Uterus (tissue), 3 donors: ENCODE measurements at regions not wholly inside any gene's neighbourhood (a gene's known extent, or its start where the extent isn't known, plus 50 kb on each side); places are given as distances from the start of the nearest gene placed in this dataset.
"Not testable (repeated sequence)": the region's sequence is repeated elsewhere in the genome, so short reads cannot be mapped to it uniquely, and the experiment has no call there.

Experiments used
- DNase-seq, 2 donors: peaks; one replicate each; pipeline ENCODE4 v3.0.0-alpha.2; 2019 to 2020
- H3K27ac ChIP-seq, 2 donors: fragments of 200-600 bp; sonication (generic); 1 replicate in 1 of 2; 2 replicates in 1 of 2; pipeline ENCODE4 v1.5.1; 2016 to 2018
- H3K27me3 ChIP-seq, 2 donors: fragments of 200-600 bp; sonication (generic); one replicate each; pipeline ENCODE4 v1.5.1; 2018 to 2019; ENCODE audit warnings: control low read depth in 1 of 2
- H3K36me3 ChIP-seq, 2 donors: fragments of 200-600 bp; sonication (generic); one replicate each; pipeline ENCODE4 v1.5.1; 2019; ENCODE audit warnings: control low read depth in 1 of 2
- H3K4me1 ChIP-seq, 2 donors: fragments of 200-600 bp; sonication (generic); one replicate each; pipeline ENCODE4 v1.5.1; 2018 to 2019; ENCODE audit warnings: control low read depth in 1 of 2
- H3K4me3 ChIP-seq, 2 donors: fragments of 200-600 bp; sonication (generic); 1 replicate in 1 of 2; 2 replicates in 1 of 2; pipeline ENCODE4 v1.5.1; 2018 to 2019; ENCODE audit warnings: mild to moderate bottlenecking in 1 of 2
- H3K9me3 ChIP-seq, 2 donors: fragments of 200-600 bp; sonication (generic); one replicate each; pipeline ENCODE4 v1.5.1; 2019; ENCODE audit warnings: control low read depth in 1 of 2
- POLR2A ChIP-seq, 2 donors: fragments of 450-650 bp; IDR thresholded peaks; one replicate each; pipeline ENCODE4 v1.6.1; 2016; ENCODE audit warnings: antibody characterized with exemption in 2 of 2, mild to moderate bottlenecking in 1 of 2, moderate library complexity in 1 of 2
- intact Hi-C: fragments of 100-400 bp; cut with DNase I; formaldehyde crosslinking; loops from one replicate; pipeline ENCODE4 v1.15.1; 2023; ENCODE audit warnings: low total_unique reads
- TF ChIP-seq, protein P1 (sequence below), 4 experiments: fragments of 200-600 bp in 2 of 4; fragments of 450-650 bp in 2 of 4; sonication (generic) in 2 of 4; IDR thresholded peaks; one replicate each; pipeline ENCODE4 v1.5.1; 2016 to 2019; ENCODE audit warnings: antibody characterized with exemption in 4 of 4, mild to moderate bottlenecking in 2 of 4, moderate library complexity in 1 of 4
- donor health status: DM: yes; HTN: yes; CAD: no.

DNA sequence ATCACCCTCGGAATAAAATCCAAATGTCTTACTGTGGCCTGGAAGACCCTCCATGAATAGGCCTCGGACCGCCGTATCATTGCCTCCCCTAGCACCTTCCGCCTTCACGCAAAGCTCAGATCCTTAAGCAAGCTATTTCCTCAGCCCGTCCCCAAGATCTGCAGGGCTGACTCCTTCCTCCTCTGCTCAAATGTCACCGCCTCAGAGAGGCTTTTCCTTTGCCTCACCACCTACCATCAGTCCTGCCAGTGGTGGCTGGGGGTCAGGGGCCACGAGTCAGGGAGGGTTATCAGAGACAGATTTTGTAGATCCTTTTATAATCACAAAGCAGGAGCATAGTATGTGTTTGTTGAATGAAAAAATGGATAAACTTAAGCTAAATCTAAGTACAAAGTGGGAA lies 74.4 kb upstream of the KIF2A start:
- intact Hi-C loops = no loop called here

DNA sequence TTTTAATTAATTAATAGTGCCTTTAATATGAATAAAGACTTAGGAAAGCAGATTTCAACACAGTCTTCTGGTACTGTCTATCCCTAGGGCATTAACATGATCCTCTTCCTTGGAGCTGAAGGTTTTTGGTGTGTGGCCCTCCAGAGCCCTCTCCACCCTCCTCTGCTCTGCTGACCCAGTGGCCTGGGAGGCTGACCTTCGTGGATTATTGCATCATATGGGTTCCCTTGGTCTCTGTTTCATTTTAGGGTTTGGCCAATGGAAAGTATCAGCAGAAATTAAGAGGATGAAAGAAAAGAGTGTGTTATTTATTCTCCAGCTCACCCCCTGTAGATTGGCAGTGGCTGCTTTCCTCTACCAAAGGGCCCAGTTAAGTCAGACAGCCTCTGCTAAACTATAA lies 73.8 kb upstream of the KIF2A start:
- H3K27ac ChIP-seq, H3K4me3 ChIP-seq, H3K36me3 ChIP-seq, DNase-seq, H3K4me1 ChIP-seq, intact Hi-C loops, H3K9me3 ChIP-seq, H3K27me3 ChIP-seq: not testable (repeated sequence)

More for the DNA sequence above, 74.4 kb upstream of the KIF2A start:
- no peak for DNase-seq
- H3K27ac ChIP-seq = no peak overlapping the region
- TF ChIP-seq, protein P1, sequence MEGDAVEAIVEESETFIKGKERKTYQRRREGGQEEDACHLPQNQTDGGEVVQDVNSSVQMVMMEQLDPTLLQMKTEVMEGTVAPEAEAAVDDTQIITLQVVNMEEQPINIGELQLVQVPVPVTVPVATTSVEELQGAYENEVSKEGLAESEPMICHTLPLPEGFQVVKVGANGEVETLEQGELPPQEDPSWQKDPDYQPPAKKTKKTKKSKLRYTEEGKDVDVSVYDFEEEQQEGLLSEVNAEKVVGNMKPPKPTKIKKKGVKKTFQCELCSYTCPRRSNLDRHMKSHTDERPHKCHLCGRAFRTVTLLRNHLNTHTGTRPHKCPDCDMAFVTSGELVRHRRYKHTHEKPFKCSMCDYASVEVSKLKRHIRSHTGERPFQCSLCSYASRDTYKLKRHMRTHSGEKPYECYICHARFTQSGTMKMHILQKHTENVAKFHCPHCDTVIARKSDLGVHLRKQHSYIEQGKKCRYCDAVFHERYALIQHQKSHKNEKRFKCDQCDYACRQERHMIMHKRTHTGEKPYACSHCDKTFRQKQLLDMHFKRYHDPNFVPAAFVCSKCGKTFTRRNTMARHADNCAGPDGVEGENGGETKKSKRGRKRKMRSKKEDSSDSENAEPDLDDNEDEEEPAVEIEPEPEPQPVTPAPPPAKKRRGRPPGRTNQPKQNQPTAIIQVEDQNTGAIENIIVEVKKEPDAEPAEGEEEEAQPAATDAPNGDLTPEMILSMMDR (IDR thresholded peaks at IDR 0.05) = no peak
- TF ChIP-seq POLR2A (IDR thresholded peaks at IDR 0.05) = no peak
- H3K4me1 ChIP-seq = no peaks in the 10 kb centered on the region
- H3K27me3 ChIP-seq = no peaks in the 10 kb centered on the region
- no peaks in the 10 kb centered on the region for H3K36me3 ChIP-seq
- H3K9me3 ChIP-seq = no peaks in the 10 kb centered on the region
- H3K4me3 ChIP-seq = no peak overlapping the region

DNA sequence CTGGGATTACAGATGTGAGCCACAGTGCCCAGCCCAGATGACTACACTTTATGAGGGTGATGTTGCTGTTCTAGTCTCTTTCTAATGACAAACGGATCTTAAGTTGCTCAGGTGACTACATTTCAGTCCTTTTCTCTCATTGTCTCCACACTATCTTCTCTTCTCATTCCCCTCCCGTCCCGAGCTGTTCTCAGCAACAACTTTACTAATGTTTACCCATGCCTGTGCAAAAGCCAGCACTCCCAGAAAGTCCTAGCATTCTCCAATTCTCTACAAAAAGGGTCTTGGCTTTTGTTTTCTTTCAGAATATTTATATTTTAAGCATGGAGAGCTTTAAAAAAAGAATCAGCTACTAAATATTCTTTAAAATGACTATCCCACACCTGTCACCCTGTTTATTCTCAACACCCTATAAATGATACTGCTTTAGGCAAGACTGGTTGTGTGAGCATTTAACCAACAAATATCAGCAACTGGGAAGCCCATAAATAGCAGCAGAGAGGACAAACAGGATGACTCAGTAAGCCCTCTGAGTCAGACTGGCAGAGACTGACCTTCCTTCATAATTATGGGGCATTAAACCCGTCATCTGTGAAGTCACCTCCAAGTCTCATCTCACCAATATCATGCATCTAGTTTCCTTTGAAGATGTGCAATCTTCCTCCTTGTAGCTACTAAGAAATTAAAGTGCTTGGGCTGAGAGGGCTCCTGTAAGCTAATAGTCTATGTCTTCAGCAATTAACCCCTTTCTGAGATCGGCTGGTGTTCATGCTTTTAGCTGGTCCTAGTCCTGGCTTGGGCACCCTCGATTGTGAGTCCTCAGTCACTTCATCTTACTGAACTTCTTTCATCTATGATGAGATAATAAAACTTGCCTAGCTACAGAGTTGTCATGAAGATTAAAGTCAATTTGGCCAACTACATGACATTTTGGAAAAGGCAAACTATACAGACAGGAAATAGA lies 72.6 kb upstream of the KIF2A start:
- H3K27ac ChIP-seq, intact Hi-C loops: not testable (repeated sequence)

DNA sequence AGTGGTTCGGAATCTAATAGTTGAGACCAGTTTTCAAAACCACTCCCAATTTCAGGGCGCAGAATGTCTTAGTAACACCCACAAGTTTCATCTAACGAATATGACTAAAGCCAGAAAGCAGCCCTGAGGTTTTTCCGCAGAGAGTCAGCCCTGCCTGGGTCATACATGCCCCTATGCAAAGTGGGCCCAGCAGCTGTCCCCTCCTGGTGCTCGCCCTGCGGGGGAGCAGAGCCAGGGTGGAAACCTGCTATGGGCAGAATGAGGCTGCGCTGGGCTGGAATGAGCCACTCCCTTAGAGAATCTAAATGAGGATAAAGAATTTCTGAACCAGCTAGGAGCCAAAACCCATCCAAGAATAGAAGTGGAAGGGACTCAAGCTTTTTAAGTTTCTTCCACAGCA lies 69.4 kb upstream of the KIF2A start:
- H3K36me3 ChIP-seq, H3K27ac ChIP-seq, intact Hi-C loops, H3K9me3 ChIP-seq, H3K27me3 ChIP-seq, H3K4me1 ChIP-seq, H3K4me3 ChIP-seq, DNase-seq: not testable (repeated sequence)

More for the DNA sequence above, 72.6 kb upstream of the KIF2A start:
- H3K4me3 ChIP-seq, H3K36me3 ChIP-seq, H3K27me3 ChIP-seq, H3K9me3 ChIP-seq, H3K4me1 ChIP-seq, DNase-seq: not testable (repeated sequence)

DNA sequence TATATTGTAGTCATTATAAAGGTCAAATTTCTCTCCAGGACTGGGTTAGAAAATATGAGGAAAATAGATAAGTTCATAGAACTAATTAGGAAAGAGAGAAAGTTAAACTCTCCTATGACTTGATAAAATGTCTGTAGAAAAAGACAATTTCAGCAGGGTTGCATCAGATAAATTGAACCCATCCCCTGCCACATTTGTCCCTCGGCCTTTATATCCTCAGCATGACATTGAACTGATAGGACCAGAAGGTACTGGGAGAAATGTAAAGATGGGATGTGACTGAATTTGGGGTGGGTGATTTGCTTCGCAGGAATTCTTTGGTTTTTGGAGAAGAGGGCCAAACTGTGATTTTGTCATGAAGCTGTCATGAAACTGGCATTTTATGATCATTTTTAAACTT lies 68.1 kb upstream of the KIF2A start:
- H3K36me3 ChIP-seq, H3K9me3 ChIP-seq, H3K27ac ChIP-seq, H3K27me3 ChIP-seq, intact Hi-C loops, DNase-seq, H3K4me1 ChIP-seq, H3K4me3 ChIP-seq: not testable (repeated sequence)

DNA sequence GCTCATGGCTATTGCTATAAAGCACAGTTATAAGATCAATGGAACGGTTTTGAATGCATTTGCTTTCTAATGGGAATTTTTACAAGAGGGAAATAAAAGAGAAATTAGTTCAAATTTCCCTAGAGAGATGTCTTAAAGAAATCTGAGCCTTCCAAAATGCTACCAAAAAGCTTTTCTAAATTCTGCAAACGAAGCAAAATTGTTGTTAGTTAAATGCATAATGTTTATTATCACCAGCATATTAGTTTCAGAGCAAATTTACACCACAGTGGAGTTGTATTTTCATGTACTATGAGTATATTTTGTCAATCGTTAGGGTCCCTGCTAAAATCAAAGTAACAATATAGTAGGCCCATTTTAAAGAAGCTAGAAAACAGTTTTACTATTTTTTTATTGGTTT lies 67.4 kb upstream of the KIF2A start:
- H3K9me3 ChIP-seq, DNase-seq, H3K27ac ChIP-seq, H3K4me3 ChIP-seq, H3K36me3 ChIP-seq, H3K27me3 ChIP-seq, H3K4me1 ChIP-seq, intact Hi-C loops: not testable (repeated sequence)

DNA sequence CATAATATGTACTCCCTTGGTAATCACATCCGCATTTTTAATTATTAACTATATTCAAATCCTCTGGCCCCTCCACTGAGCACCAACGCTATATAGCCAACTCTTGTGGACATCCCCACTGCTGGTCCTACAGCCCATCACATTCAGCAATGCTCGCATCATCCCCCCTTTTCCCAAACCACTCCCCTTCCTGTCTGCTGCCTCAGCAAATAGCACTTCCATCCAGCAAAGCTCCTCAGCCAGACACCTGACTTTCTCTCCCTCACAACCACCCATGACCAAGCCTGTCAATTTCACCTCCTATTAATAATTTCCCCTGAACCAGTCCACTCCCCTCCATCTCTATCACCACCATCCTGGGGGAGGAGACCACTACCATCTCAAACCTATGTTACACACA lies 65.5 kb upstream of the KIF2A start:
- H3K4me3 ChIP-seq, H3K27me3 ChIP-seq, DNase-seq, H3K4me1 ChIP-seq, intact Hi-C loops, H3K27ac ChIP-seq, H3K9me3 ChIP-seq, H3K36me3 ChIP-seq: not testable (repeated sequence)

DNA sequence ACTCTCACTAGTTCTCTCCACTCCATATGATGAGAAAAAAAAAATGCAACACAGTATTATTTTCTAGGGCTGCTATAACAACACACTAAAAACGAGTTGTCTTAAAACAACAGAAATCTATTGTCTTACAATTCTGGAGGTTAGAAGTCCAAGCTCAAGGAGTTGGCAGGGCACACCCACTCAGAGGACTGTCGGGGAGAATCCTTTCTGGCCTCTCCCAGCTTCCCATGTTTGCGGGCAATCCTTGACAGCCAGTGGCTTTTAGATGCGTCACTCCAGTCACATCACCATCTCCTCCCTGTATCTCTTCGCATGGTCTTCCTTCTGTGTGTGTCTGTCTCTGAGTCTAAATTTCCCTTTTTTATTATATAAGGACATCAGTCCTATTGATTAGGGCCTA lies 64.0 kb upstream of the KIF2A start:
- H3K36me3 ChIP-seq, intact Hi-C loops: not testable (repeated sequence)

DNA sequence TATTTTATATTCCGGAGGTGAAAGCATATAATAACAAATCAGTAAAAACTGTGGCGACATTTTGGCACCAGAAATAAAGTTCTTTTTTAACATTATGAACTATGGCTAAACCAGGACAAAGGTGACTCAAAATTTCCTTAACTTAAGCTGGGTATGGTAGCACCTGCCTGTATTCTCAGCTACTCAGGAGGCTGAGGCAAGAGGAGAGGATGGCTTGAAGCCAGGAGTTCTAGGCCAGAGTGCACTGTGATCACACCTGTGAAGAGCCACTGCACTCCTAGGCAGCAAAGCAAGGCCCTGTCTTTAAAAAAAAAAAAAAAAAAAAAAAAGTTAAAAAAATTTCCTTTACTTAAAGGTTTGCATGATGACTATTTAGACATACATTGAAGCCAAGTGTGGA lies 63.0 kb upstream of the KIF2A start:
- intact Hi-C loops, H3K4me3 ChIP-seq, DNase-seq, H3K36me3 ChIP-seq, H3K9me3 ChIP-seq, H3K27ac ChIP-seq, H3K4me1 ChIP-seq, H3K27me3 ChIP-seq: not testable (repeated sequence)

More for the DNA sequence above, 64.0 kb upstream of the KIF2A start:
- not testable (repeated sequence) for H3K4me3 ChIP-seq, H3K9me3 ChIP-seq, H3K27me3 ChIP-seq, DNase-seq, H3K4me1 ChIP-seq, H3K27ac ChIP-seq

DNA sequence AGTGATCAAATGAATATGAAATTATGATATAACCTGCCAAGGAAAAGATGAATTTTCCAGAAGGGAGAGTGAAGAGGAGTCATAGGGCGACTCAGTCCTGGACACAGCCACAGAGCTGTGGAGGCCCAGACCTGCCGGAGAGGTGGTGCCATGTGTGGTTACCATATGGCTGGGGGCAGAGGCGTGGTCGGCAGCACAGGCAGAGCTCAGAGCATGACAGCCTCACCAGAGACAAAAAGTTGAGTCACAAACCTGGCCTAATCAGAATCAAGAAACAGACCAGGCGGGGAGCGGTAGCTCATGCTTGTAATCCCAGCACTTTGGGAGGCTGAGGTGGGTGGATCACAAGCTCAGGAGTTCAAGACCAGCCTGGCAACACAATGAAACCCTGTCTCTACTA lies 57.8 kb upstream of the KIF2A start:
- intact Hi-C loops, H3K27ac ChIP-seq, H3K9me3 ChIP-seq, H3K4me1 ChIP-seq, DNase-seq, H3K4me3 ChIP-seq, H3K36me3 ChIP-seq, H3K27me3 ChIP-seq: not testable (repeated sequence)

DNA sequence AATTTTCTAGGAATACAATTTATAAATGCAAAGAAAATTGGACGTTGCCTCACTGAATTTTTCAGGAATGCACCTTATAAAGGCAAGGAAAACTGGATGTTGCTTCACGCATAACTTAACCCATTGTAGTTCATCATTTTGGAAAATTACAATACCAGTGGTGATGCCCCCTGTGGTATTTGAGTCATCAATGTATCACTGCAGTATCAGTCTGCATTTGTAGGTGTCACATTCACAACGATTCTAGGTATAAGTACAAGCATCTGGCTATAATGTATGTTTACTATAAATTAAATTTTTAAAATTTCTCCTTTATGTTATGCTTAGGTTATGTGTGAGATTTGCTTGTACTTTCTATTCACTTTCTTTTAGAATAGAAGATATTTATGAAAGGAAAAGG lies 55.9 kb upstream of the KIF2A start:
- H3K36me3 ChIP-seq, DNase-seq, H3K27ac ChIP-seq, H3K4me3 ChIP-seq, H3K9me3 ChIP-seq, H3K27me3 ChIP-seq, H3K4me1 ChIP-seq, intact Hi-C loops: not testable (repeated sequence)

DNA sequence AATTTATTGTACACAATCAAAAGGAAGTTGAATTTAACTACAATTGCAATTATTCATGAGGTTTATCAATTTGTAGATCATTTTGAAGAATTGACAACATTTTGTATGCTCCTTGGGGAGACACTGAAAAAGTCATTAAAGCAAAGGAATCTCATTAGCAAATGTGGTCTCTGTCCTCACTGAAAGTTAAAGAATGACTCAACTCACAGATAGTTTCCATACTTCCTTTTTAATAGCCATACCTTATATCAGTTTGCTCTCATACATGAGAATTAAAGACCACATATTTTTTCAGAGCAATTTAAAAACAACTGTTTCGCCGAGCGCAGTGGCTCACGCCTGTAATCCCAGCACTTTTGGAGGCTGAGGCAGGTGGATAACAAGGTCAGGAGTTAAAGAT lies 55.1 kb upstream of the KIF2A start:
- H3K27ac ChIP-seq, intact Hi-C loops, H3K27me3 ChIP-seq, H3K4me1 ChIP-seq, H3K4me3 ChIP-seq, H3K9me3 ChIP-seq, H3K36me3 ChIP-seq, DNase-seq: not testable (repeated sequence)

DNA sequence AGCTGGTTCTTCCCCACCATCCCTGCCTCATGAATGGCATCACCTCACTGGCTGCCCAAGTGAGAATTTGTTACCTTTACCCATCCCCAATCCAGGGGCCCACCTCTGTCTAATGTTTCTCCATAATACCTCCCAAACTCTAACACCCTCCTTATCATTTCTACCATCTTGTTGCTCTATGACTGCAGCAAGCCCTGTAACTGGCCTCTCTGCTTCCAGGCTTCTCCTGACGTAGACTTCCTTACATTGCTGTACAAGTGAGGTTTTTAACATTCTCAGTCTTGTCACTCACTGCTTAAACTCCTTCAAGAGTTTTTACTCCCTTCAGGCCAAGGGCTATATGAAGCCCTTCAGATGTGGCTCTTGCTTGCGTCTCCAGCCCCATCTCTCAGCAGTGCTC lies 53.5 kb upstream of the KIF2A start:
- H3K9me3 ChIP-seq, DNase-seq, H3K36me3 ChIP-seq, H3K4me1 ChIP-seq, H3K27me3 ChIP-seq, H3K4me3 ChIP-seq, H3K27ac ChIP-seq, intact Hi-C loops: not testable (repeated sequence)
